ENCODE measurements at regions not wholly inside any gene's neighbourhood (a gene's known extent, or its start where the extent isn't known, plus 50 kb on each side); places are given as distances from the start of the nearest gene placed in this dataset.

DNA sequence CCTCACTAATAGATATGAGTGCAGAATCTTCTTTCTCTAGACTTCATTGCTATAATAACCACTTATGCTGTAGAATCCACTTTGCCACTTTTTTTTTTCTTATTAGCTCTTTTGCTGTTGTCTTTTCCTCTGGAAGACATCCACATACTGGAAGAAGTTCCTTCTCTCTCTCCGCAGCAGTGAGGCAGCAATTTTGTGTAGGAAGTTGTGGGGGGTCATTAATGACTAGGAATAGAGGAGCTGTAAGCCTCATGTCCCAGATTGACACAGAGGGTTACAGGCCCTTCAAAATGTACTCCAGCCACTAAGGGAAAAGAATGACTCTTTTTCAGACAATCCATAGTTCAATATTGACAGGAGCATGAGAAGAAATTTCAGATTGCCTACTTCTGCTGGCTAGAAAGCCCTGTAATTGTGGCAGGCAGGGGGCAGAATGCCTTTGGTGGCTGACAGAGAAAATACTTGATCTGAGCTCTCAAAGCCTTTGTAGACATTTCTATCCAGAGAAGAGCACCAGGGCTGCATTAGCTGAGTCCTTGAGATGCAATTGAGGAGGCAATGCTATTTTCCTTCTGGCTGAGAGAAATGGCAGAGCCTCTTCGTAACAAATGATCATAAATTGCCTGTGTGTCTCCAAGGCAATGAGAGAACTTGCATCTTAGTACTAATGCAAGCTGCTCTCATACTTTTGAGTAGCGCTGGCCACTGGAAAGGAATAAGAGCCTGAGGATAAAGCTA lies 856.2 kb downstream of the STIM2 start:
- no peaks in the 10 kb centered on the region for H3K27me3 ChIP-seq
- TF ChIP-seq EP300 (IDR thresholded peaks at IDR 0.05), result no peak
- no peak for TF ChIP-seq POLR2A (IDR thresholded peaks at IDR 0.05)
- TF ChIP-seq CTCF (IDR thresholded peaks at IDR 0.05), result no peak
- no peak overlapping the region for H3K4me3 ChIP-seq
- DNase-seq (ENCODE audit: low spot score in 2 of 2), result no peak
- WGBS, 2 donors, result 82 to 86% methylated on average over 3 of the region's 3 CpGs
- no peaks in the 10 kb centered on the region for H3K9me3 ChIP-seq
- H3K36me3 ChIP-seq, result no peaks in the 10 kb centered on the region
- no peaks in the 10 kb centered on the region for H3K4me1 ChIP-seq
- H3K27ac ChIP-seq, result peak overlapping the region in 1 of 4 donors; percentile 59

GRCh38 chr4:27717431-27717755 lies 856.8 kb downstream of the STIM2 start:
- Histone ChIP-seq H3K27me3 (no peaks in the 10 kb centered on the region), H3K27ac (peak overlapping the region in 1 of 4 donors; percentile 59), H3K9me3 (no peaks in the 10 kb centered on the region), H3K36me3 (no peaks in the 10 kb centered on the region), H3K4me1 (no peaks in the 10 kb centered on the region), H3K4me3 (no peak overlapping the region)
- 61 to 68% methylated on average over 4 of the region's 4 CpGs for WGBS, 2 donors
- DNase-seq (ENCODE audit: low spot score in 2 of 2), result no peak
- TF ChIP-seq CTCF (IDR thresholded peaks at IDR 0.05) (no peak), POLR2A (IDR thresholded peaks at IDR 0.05) (no peak), EP300 (IDR thresholded peaks at IDR 0.05) (no peak)

- 85 to 87% methylated on average over 4 of the region's 4 CpGs for WGBS, 2 donors
- no peak overlapping the region for H3K4me3 ChIP-seq
- no peaks in the 10 kb centered on the region for H3K27me3 ChIP-seq
- H3K9me3 ChIP-seq, result no peaks in the 10 kb centered on the region
- DNase-seq (ENCODE audit: low spot score in 2 of 2), result no peak
- H3K27ac ChIP-seq, result no peak overlapping the region
- H3K4me1 ChIP-seq, result no peaks in the 10 kb centered on the region
- H3K36me3 ChIP-seq, result no peaks in the 10 kb centered on the region
- TF ChIP-seq POLR2A (IDR thresholded peaks at IDR 0.05) (no peak), CTCF (IDR thresholded peaks at IDR 0.05) (no peak)
Measured at GRCh38 chr4:27720010-27720766, 859.5 kb downstream of the STIM2 start.

GRCh38 chr4:27721193-27721592 lies 860.6 kb downstream of the STIM2 start:
- no peaks in the 10 kb centered on the region for H3K27me3 ChIP-seq
- no peaks in the 10 kb centered on the region for H3K36me3 ChIP-seq
- no peak for TF ChIP-seq POLR2A (IDR thresholded peaks at IDR 0.05)
- TF ChIP-seq CTCF (IDR thresholded peaks at IDR 0.05), result no peak
- no peak for TF ChIP-seq EP300 (IDR thresholded peaks at IDR 0.05)
- no peak overlapping the region for H3K27ac ChIP-seq
- WGBS, 2 donors, result 91 to 92% methylated on average over 8 of the region's 8 CpGs
- H3K4me1 ChIP-seq, result no peaks in the 10 kb centered on the region
- no peak for DNase-seq (ENCODE audit: low spot score in 2 of 2)
- H3K9me3 ChIP-seq, result no peaks in the 10 kb centered on the region
- no peak overlapping the region for H3K4me3 ChIP-seq

- TF ChIP-seq CTCF (IDR thresholded peaks at IDR 0.05) (no peak), POLR2A (IDR thresholded peaks at IDR 0.05) (no peak), EP300 (IDR thresholded peaks at IDR 0.05) (no peak)
- 83 to 88% methylated on average over 3 of the region's 3 CpGs for WGBS, 2 donors
- no peaks in the 10 kb centered on the region for H3K36me3 ChIP-seq
- H3K27ac ChIP-seq, result no peak overlapping the region
- H3K27me3 ChIP-seq, result no peaks in the 10 kb centered on the region
- H3K9me3 ChIP-seq, result no peaks in the 10 kb centered on the region
- no peak overlapping the region for H3K4me3 ChIP-seq
- no peaks in the 10 kb centered on the region for H3K4me1 ChIP-seq
- no peak for DNase-seq (ENCODE audit: low spot score in 2 of 2)
Measured at GRCh38 chr4:27728892-27729291, 868.3 kb downstream of the STIM2 start.

Data from tibial nerve (tissue), 4 donors.